Stimulated activated naive CD8-positive, alpha-beta T cell treated with anti-CD3 and anti-CD28 coated beads, Interleukin-15, Interleukin-2, amounts not matched to agents 100 ng/mL and 50 ng/mL, for 24 hours (primary cell): ENCODE measurements at regions not wholly inside any gene's neighbourhood (a gene's known extent, or its start where the extent isn't known, plus 50 kb on each side); places are given as distances from the start of the nearest gene placed in this dataset.
"Not testable (repeated sequence)": the region's sequence is repeated elsewhere in the genome, so short reads cannot be mapped to it uniquely, and the experiment has no call there.

Experiments used
- H3K27ac Mint-ChIP-seq: one replicate; pipeline ENCODE4 v1.8.0; 2021; ENCODE audit warnings: mild to moderate bottlenecking, mixed read lengths
- H3K27me3 Mint-ChIP-seq: one replicate; pipeline ENCODE4 v1.8.0; 2021; ENCODE audit warnings: mixed read lengths
- H3K36me3 Mint-ChIP-seq: one replicate; pipeline ENCODE4 v1.8.0; 2021; ENCODE audit warnings: low read depth, mixed read lengths
- H3K4me1 Mint-ChIP-seq: one replicate; pipeline ENCODE4 v1.8.0; 2021; ENCODE audit warnings: low read depth, mixed read lengths
- H3K4me3 Mint-ChIP-seq: one replicate; pipeline ENCODE4 v1.8.0; 2021; ENCODE audit warnings: mild to moderate bottlenecking, mixed read lengths
- H3K9me3 Mint-ChIP-seq: one replicate; pipeline ENCODE4 v1.8.0; 2021; ENCODE audit warnings: mixed read lengths

DNA sequence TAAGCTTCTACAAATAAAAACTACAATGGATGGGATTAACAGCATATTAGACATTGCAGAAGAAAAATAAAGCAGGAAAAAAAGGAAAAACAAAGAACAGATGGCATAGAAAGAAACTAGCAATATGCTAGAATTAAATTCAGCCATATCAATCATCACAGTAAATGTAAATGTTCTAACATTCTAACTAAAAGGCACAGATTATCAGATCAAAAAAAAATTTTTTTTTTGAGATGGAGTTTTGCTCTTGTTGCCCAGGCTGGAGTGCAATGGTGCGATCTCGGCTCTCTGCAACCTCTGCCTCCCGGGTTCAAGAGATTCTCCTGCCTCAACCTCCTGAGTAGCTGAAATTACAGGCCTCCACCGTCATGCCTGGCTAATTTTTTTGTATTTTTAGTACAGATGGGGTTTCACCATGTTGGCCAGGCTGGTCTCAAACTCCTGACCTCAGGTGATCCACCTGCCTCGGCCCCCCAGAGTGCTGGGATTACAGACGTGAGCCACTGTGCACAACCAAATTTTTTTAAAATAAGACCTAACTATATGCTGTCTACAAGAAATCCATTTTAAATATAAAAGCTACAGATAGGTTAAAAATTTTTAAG lies 50.7 kb upstream of the GATA2 start:
- not testable (repeated sequence) for H3K36me3 Mint-ChIP-seq, H3K4me3 Mint-ChIP-seq, H3K4me1 Mint-ChIP-seq, H3K27ac Mint-ChIP-seq, H3K9me3 Mint-ChIP-seq
- H3K27me3 Mint-ChIP-seq = peaks cover 21% of the 10 kb centered on the region
